GM21737 (cell line): ENCODE measurements at regions not wholly inside any gene's neighbourhood (a gene's known extent, or its start where the extent isn't known, plus 50 kb on each side); places are given as distances from the start of the nearest gene placed in this dataset.

Experiments
- ATAC-seq: cut with Tn5 transposase; IDR thresholded peaks from one replicate; pipeline ENCODE4 v1.9.1; 2021; ENCODE audit warnings: mild to moderate bottlenecking, moderate library complexity; ENCODE audit not compliant: unreplicated experiment

- no peak for ATAC-seq
Measured at GRCh38 chr5:24862117-24862516, 217.3 kb upstream of the CDH10 start.

- ATAC-seq: no peak
Measured at GRCh38 chr5:24855485-24855884, 210.7 kb upstream of the CDH10 start.

- ATAC-seq: no peak
Measured at GRCh38 chr5:24854850-24855249, 210.1 kb upstream of the CDH10 start.

- no peak for ATAC-seq
Measured at GRCh38 chr5:24854350-24854749, 209.6 kb upstream of the CDH10 start.

DNA sequence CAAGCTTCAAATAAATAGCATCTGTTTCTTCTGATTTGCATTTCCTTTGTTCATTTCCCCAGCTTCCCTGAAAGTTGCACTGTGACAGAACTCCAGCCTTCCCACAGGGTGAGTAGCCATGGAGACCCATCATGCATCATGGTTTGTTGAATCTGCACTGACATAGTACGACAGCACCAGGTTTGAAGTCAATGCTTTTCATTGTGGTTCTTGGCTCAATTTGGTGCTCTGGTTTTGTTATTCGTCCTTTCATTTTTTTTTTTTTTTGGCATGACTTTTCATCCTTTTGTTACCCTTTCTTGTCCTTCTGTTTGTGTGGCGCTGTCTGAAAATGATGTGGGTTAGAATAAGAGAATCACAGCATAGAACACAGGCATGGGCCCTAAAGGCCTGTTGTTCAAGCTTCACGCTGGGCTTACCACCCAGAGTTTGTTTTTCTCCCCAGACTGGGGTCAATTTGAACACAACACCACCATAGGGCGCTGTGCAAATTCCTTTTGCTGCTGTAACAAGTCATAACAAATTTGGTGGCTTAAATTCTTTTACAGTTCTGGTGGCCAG is 206.2 kb upstream of the CDH10 start:
- ATAC-seq: no peak

DNA sequence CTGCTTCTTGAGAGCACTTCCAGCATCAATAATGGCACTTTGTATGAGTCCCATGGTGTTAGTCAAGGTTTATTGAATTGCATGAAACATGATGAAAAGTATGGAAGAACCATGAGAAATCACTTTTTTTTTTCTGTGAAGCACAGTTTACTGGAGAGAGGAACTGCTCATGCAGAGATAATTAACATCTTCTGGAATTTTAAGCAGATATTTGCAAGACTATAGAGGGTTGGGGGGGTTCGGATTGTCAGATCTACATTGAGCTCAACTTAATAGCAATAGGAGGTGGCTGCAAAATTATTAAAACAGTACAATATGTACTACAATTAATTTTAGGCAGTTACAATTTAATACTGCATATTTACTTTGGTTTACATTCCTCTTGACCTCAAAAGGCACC is 204.4 kb upstream of the CDH10 start:
- no peak for ATAC-seq

DNA sequence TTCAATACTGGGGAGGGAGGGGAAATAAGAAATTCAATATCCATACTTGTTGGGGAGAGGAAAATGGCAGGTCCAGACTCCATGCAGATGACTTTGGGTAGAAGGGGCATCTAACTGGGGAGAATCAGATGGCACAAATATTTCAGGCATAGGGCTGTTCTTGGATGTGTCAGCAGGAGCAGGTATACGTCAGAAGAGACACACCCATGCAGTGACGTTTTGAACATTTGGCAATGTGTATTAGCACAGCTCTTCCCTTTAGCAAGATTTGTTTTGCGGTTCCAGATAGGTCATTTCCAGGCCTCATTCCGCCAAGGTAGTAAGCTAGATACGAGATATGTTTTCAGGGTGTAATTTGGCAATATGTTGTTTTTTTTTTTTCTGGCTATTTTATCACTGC is 187.2 kb upstream of the CDH10 start:
- no peak for ATAC-seq

- ATAC-seq: no peak
Measured at GRCh38 chr5:24823625-24824024, 178.8 kb upstream of the CDH10 start.

- ATAC-seq: no peak
Measured at GRCh38 chr5:24819841-24820240, 175.1 kb upstream of the CDH10 start.

DNA sequence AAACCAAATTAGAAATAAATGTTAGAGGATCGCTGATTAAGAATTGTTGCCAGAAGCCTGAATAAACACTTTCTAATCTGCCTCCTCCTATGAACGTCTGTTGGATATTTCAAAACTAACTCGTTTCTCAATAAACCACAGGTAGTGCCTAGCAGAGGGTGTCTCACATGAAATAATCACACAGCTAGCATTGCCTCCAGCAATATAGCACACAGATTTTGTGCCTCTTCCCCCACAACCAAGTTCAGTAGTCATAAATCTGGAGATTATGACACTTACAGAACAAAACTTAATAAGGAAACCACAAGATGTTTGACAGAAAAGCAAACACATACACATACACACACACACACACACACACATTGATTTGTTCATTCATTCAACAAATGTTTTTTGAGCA is 173.2 kb upstream of the CDH10 start:
- ATAC-seq: no peak

- no peak for ATAC-seq
Measured at GRCh38 chr5:24816206-24816605, 171.4 kb upstream of the CDH10 start.

- ATAC-seq: no peak
Measured at GRCh38 chr5:24805230-24805629, 160.5 kb upstream of the CDH10 start.

GRCh38 chr5:24804221-24804681 is 159.5 kb upstream of the CDH10 start:
- ATAC-seq: no peak

GRCh38 chr5:24791326-24791725 is 146.5 kb upstream of the CDH10 start:
- no peak for ATAC-seq

- no peak for ATAC-seq
Measured at GRCh38 chr5:24789611-24790351, 145.0 kb upstream of the CDH10 start.

GRCh38 chr5:24788829-24789514 is 144.2 kb upstream of the CDH10 start:
- ATAC-seq: no peak

DNA sequence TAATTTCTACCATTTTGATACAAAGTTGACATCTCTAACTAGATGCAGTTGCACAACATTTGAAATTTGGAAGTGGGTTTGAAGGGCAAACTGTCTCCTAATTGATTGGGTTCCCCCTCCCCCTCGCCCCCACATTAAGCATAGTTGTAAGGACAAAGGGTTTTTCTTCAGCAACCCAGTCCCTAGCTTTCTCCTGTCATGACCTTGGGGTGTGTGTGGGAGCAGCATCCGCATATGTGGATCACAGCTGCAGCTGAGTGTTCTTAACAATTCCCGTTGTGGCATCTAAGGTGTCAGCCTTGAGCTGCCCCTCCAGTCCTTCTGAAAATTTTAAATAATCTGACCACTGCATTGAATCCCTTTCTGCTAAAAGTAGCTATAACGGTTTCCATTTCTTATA is 141.3 kb upstream of the CDH10 start:
- ATAC-seq: no peak

- no peak for ATAC-seq
Measured at GRCh38 chr5:24783596-24783995, 138.8 kb upstream of the CDH10 start.

GRCh38 chr5:24777392-24777791 is 132.6 kb upstream of the CDH10 start:
- ATAC-seq: no peak

DNA sequence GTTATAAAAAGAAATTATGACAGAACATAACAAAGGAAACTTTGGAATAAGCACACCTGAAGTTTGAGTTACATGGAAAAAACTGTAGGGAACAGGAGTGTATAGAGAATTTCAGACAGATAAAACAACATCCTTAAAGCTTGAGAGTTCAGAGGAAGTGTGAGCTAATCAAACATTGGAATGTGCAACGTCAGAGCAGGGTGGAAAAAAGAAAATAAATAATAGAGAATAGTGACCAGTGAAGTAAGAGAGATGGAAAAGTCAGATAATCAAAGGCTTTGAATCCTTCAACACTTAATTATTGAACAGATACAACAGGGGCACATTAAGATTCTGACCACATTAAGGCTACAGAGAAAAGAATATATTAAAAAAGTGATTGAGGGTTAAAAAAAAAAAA is 128.5 kb upstream of the CDH10 start:
- no peak for ATAC-seq

- no peak for ATAC-seq
Measured at GRCh38 chr5:24767086-24767485, 122.3 kb upstream of the CDH10 start.

DNA sequence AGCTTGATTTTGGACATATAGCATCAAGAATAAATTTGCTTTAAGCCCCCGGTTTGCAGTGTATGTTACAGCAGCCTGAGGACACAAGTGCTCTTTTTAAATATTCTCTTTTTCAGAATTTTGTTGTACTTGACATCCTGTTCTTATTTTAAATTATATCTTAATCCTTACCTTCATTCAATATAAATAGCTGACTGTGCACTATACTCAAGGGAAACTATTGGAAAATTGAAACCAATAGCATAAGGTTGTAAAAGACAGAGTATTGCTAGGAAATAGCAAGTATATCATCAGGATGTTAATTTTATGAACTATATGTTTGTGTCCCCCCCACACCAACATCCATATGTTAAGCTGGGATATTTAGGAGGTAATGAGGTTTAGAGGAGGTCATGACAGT is 120.4 kb upstream of the CDH10 start:
- no peak for ATAC-seq
